Mesendoderm (in vitro differentiated cells): ENCODE measurements at regions not wholly inside any gene's neighbourhood (a gene's known extent, or its start where the extent isn't known, plus 50 kb on each side); places are given as distances from the start of the nearest gene placed in this dataset.

Experiments used
- DNase-seq: peaks from one replicate; pipeline ENCODE4 v3.0.0; 2013
- H2AK5ac ChIP-seq: 2 replicates; pipeline ENCODE4 v1.6.1; 2013; ENCODE audit warnings: low read length, inconsistent platforms
- H2BK120ac ChIP-seq: 2 replicates; pipeline ENCODE4 v1.6.1; 2013; ENCODE audit warnings: low read depth, mild to moderate bottlenecking, low read length, moderate library complexity, mixed read lengths
- H2BK15ac ChIP-seq: replicated peaks from 2 replicates; pipeline ENCODE4 v1.6.1; 2013; ENCODE audit warnings: low read depth, mild to moderate bottlenecking, moderate library complexity
- H2BK5ac ChIP-seq: 2 replicates; pipeline ENCODE4 v1.6.1; 2013; ENCODE audit warnings: low read length, inconsistent platforms
- H3K18ac ChIP-seq: 2 replicates; pipeline ENCODE4 v1.6.1; 2013; ENCODE audit warnings: mild to moderate bottlenecking, low read length, mixed read lengths
- H3K23ac ChIP-seq: one replicate; pipeline ENCODE4 v1.6.1; 2013; ENCODE audit warnings: low read length
- H3K27ac ChIP-seq: 2 replicates; pipeline ENCODE4 v1.5.1; 2013; ENCODE audit warnings: low read depth, mild to moderate bottlenecking, inconsistent platforms, low read length, moderate library complexity
- H3K27me3 ChIP-seq: 2 replicates; pipeline ENCODE4 v1.6.1; 2013; ENCODE audit warnings: low read length, control low read depth, mild to moderate bottlenecking, inconsistent platforms; ENCODE audit not compliant: insufficient read depth, poor library complexity
- H3K36me3 ChIP-seq: 2 replicates; pipeline ENCODE4 v1.6.1; 2013; ENCODE audit warnings: low read length, inconsistent platforms; ENCODE audit not compliant: control insufficient read depth, insufficient read depth
- H3K4ac ChIP-seq: one replicate; pipeline ENCODE4 v1.6.1; 2013; ENCODE audit warnings: low read depth, mild to moderate bottlenecking, low read length, moderate library complexity
- H3K4me1 ChIP-seq: 2 replicates; pipeline ENCODE4 v1.6.1; 2013; ENCODE audit warnings: low read depth, low read length, inconsistent platforms; ENCODE audit not compliant: control insufficient read depth
- H3K4me2 ChIP-seq: 2 replicates; pipeline ENCODE4 v1.6.1; 2013; ENCODE audit warnings: low read length
- H3K4me3 ChIP-seq: 2 replicates; pipeline ENCODE4 v1.5.1; 2013; ENCODE audit warnings: mild to moderate bottlenecking, low read length
- H3K56ac ChIP-seq: one replicate; pipeline ENCODE4 v1.6.1; 2013; ENCODE audit warnings: low read length
- H3K79me1 ChIP-seq: 2 replicates; pipeline ENCODE4 v1.6.1; 2013; ENCODE audit warnings: low read length, inconsistent platforms
- H3K79me2 ChIP-seq: 2 replicates; pipeline ENCODE4 v1.6.1; 2013; ENCODE audit warnings: mild to moderate bottlenecking, low read length; ENCODE audit not compliant: control insufficient read depth, insufficient read depth
- H3K9ac ChIP-seq: 2 replicates; pipeline ENCODE4 v1.6.1; 2013; ENCODE audit warnings: low read length, inconsistent platforms
- H4K5ac ChIP-seq: one replicate; pipeline ENCODE4 v1.6.1; 2013; ENCODE audit warnings: low read length
- H4K8ac ChIP-seq: one replicate; pipeline ENCODE4 v1.6.1; 2013; ENCODE audit warnings: low read depth, mild to moderate bottlenecking, control low read depth, low read length, moderate library complexity
- WGBS: extraction: QIAGEN DNeasy Blood & Tissue Kit; methylation state at CpG from one replicate; pipeline ENCODE4 v1.1.7; 2013; ENCODE audit warnings: low lambda C conversion rate, missing lambda C conversion rate; ENCODE audit not compliant: insufficient coverage; ENCODE audit errors: extremely low coverage; 5-methylcytosine and 5-hydroxymethylcytosine counted together

DNA sequence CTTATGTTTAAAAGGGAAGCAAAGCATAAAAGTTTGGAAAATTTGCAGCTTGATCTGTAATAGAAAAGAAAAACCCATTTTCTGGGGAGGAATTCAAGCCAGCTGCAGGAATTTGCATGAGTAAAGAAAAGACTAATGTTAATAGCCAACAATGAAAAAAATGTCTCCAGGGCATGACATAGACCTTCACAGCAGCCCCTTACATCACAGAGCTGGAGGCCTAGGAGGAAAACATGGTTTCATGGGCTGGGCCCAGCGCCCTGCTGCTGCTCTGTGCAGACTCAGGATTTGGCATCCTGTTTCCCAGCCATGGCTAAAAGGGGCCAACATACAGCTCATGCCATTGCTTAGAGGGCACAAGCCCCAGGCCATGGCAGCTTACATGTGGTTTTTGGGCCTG, 411.6 kb upstream of the MC4R start:
- no peak overlapping the region for H2BK120ac ChIP-seq
- H3K4me2 ChIP-seq = no peak overlapping the region
- no peak overlapping the region for H2BK5ac ChIP-seq
- no peak overlapping the region for H3K4me3 ChIP-seq
- no peaks in the 10 kb centered on the region for H3K79me2 ChIP-seq
- no peak overlapping the region for H3K23ac ChIP-seq
- no peaks in the 10 kb centered on the region for H3K36me3 ChIP-seq
- H3K4me1 ChIP-seq = no peaks in the 10 kb centered on the region
- no peak overlapping the region for H3K27ac ChIP-seq
- no peak overlapping the region for H4K5ac ChIP-seq
- no peak overlapping the region for H3K56ac ChIP-seq
- no peak overlapping the region for H3K18ac ChIP-seq
- H2BK15ac ChIP-seq = no peak overlapping the region
- H3K27me3 ChIP-seq = no peaks in the 10 kb centered on the region
- H4K8ac ChIP-seq = no peak overlapping the region
- WGBS = no CpG with 5 or more reads among the region's 1 CpG
- no peaks in the 10 kb centered on the region for H3K79me1 ChIP-seq
- no peak overlapping the region for H2AK5ac ChIP-seq
- DNase-seq = no peak
- H3K4ac ChIP-seq = no peak overlapping the region
- no peak overlapping the region for H3K9ac ChIP-seq

DNA sequence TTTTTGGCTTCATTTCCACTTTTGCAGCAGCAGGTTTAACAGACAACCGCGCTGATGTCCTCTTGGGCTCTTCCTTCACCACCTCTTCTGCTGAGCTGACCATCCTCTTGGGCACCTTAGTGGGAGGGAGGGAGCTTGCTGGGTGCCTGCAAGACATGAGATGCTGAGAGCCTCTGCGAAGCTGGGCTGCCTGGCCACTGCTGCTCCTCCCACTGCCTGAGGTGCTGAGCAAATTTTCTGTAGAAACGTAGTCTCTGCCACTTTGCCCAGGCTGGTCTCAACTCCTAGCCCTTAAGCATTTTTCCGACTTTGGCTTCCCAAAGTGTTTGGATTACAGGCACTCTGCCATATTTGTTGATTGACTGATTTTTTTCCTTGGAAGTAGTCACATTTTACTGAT, 422.2 kb upstream of the MC4R start:
- no peak overlapping the region for H4K5ac ChIP-seq
- H3K27ac ChIP-seq = no peak overlapping the region
- H3K56ac ChIP-seq = no peak overlapping the region
- DNase-seq = no peak
- no peak overlapping the region for H3K4me2 ChIP-seq
- H3K27me3 ChIP-seq = no peaks in the 10 kb centered on the region
- no peaks in the 10 kb centered on the region for H3K79me2 ChIP-seq
- no peak overlapping the region for H2BK15ac ChIP-seq
- H3K18ac ChIP-seq = no peak overlapping the region
- no peak overlapping the region for H3K23ac ChIP-seq
- H2AK5ac ChIP-seq = no peak overlapping the region
- H2BK5ac ChIP-seq = no peak overlapping the region
- H3K4ac ChIP-seq = no peak overlapping the region
- H3K9ac ChIP-seq = no peak overlapping the region
- H4K8ac ChIP-seq = no peak overlapping the region
- no CpG with 5 or more reads among the region's 5 CpGs for WGBS
- H3K79me1 ChIP-seq = no peaks in the 10 kb centered on the region
- H3K4me1 ChIP-seq = no peaks in the 10 kb centered on the region
- H2BK120ac ChIP-seq = no peak overlapping the region
- no peaks in the 10 kb centered on the region for H3K36me3 ChIP-seq
- H3K4me3 ChIP-seq = no peak overlapping the region

DNA sequence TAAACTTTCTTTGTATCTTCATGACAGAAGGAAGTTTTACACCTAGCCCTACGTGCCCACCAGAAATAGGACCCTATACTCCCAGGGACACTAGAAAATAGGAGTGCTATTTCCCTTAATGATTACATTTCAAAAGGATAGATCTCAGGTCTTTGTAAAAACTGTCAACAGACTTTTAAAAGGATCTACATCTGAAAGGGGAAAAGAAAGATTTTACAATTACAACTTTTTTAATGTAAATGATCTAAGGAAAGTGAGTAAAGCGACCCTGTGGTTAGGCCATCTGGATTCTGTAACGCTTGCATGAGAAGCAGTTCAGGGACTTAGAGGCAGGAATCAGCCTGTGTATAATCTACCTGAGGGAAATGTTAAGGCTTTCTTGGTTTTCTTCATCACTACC, 431.8 kb upstream of the MC4R start:
- Histone ChIP-seq H3K18ac (no peak overlapping the region), H3K27me3 (no peaks in the 10 kb centered on the region), H2BK15ac (no peak overlapping the region), H3K27ac (no peak overlapping the region), H3K4me1 (no peaks in the 10 kb centered on the region), H3K9ac (no peak overlapping the region), H4K5ac (no peak overlapping the region), H2BK5ac (no peak overlapping the region), H2BK120ac (no peak overlapping the region), H3K4me2 (no peak overlapping the region), H4K8ac (no peak overlapping the region), H3K23ac (no peak overlapping the region), H3K4me3 (no peak overlapping the region), H3K4ac (no peak overlapping the region), H3K79me2 (no peaks in the 10 kb centered on the region), H3K56ac (no peak overlapping the region), H3K79me1 (no peaks in the 10 kb centered on the region), H2AK5ac (no peak overlapping the region), H3K36me3 (no peaks in the 10 kb centered on the region)
- DNase-seq = no peak
- no CpG with 5 or more reads among the region's 3 CpGs for WGBS

DNA sequence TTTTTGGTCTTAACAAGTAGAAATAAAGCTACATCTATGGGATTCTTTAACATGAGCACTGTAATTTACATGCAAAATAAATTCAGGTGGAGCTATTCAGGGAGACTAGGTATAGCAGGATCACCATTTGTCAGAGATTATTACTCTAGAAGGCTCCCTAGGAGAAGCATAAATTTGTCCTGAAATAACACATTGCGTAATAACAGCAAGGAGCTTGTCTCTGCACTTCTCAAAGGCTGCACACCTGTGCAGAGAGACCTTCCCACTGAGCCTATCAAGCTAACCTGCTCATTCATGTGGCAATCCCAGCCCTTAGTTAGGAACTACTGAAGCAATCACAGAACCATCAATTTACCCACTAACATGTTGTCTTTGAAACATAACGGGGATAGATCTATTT, 437.4 kb upstream of the MC4R start:
- H3K9ac ChIP-seq = no peak overlapping the region
- DNase-seq = no peak
- H4K5ac ChIP-seq = no peak overlapping the region
- no peaks in the 10 kb centered on the region for H3K79me2 ChIP-seq
- H2BK120ac ChIP-seq = no peak overlapping the region
- no peak overlapping the region for H2BK5ac ChIP-seq
- no peaks in the 10 kb centered on the region for H3K79me1 ChIP-seq
- H2BK15ac ChIP-seq = no peak overlapping the region
- no peak overlapping the region for H3K4me3 ChIP-seq
- no peak overlapping the region for H3K27ac ChIP-seq
- no peaks in the 10 kb centered on the region for H3K27me3 ChIP-seq
- no peaks in the 10 kb centered on the region for H3K36me3 ChIP-seq
- H3K4me1 ChIP-seq = no peaks in the 10 kb centered on the region
- no peak overlapping the region for H4K8ac ChIP-seq
- no CpG with 5 or more reads among the region's 2 CpGs for WGBS
- H3K23ac ChIP-seq = no peak overlapping the region
- H3K4me2 ChIP-seq = no peak overlapping the region
- no peak overlapping the region for H3K18ac ChIP-seq
- no peak overlapping the region for H2AK5ac ChIP-seq
- no peak overlapping the region for H3K56ac ChIP-seq
- H3K4ac ChIP-seq = no peak overlapping the region

DNA sequence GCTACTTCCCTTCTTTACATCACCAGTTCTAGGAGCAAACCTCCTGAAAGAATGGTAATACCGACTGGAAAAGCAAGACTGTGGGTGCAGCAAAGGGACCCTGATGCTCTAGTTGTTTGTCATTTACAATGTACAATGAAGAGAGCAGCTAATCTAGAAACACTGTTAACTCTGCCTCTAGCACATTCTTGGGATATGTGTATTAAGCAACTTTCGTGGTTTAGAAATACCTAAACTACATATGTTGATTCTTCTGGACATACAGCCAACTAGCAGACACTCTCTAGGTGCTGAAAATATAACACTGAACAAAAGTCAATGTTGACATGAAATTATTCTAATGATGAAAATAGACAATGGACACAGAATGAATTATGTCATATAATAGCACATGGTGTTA, 440.3 kb upstream of the MC4R start:
- Histone ChIP-seq H3K56ac (no peak overlapping the region), H3K79me2 (no peaks in the 10 kb centered on the region), H2BK120ac (no peak overlapping the region), H3K4me3 (no peak overlapping the region), H3K4ac (no peak overlapping the region), H3K4me1 (no peaks in the 10 kb centered on the region), H2BK15ac (no peak overlapping the region), H3K18ac (no peak overlapping the region), H2BK5ac (no peak overlapping the region), H4K5ac (no peak overlapping the region), H3K79me1 (no peaks in the 10 kb centered on the region), H3K4me2 (no peak overlapping the region), H3K23ac (no peak overlapping the region), H3K9ac (no peak overlapping the region), H3K36me3 (no peaks in the 10 kb centered on the region), H3K27me3 (no peaks in the 10 kb centered on the region), H3K27ac (no peak overlapping the region), H4K8ac (no peak overlapping the region), H2AK5ac (no peak overlapping the region)
- no CpG with 5 or more reads among the region's 2 CpGs for WGBS
- no peak for DNase-seq

DNA sequence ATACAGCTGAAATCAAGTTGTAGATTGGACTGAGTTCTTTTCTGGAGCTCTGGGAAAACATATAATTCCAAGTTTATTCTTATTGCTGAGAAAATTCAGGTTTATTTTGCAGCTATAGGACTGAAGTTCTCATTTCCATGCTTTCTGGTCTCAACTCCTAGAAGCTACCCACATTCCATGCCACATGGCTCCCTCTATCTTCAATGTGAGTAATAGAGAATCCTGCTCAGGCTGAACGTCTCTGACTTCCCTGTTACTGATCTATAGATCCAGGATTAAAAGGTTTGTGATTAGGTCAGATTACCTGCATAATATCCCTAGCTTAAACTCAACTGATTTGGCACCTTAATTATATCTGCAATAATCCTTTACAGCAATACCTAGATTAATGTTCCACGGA, 453.8 kb upstream of the MC4R start:
- Histone ChIP-seq H2BK5ac (no peak overlapping the region), H3K27me3 (no peaks in the 10 kb centered on the region), H2BK15ac (no peak overlapping the region), H2AK5ac (no peak overlapping the region), H3K9ac (no peak overlapping the region), H3K23ac (no peak overlapping the region), H3K56ac (no peak overlapping the region), H2BK120ac (no peak overlapping the region), H4K5ac (no peak overlapping the region), H3K27ac (no peak overlapping the region), H3K36me3 (no peaks in the 10 kb centered on the region), H3K79me2 (no peaks in the 10 kb centered on the region), H3K18ac (no peak overlapping the region), H3K4me1 (no peaks in the 10 kb centered on the region), H3K4me3 (no peak overlapping the region), H3K79me1 (no peaks in the 10 kb centered on the region), H4K8ac (no peak overlapping the region), H3K4ac (no peak overlapping the region), H3K4me2 (no peak overlapping the region)
- no CpG with 5 or more reads among the region's 2 CpGs for WGBS
- DNase-seq = peak; percentile 39
